HCT116 (cell line): ENCODE measurements at regions not wholly inside any gene's neighbourhood (a gene's known extent, or its start where the extent isn't known, plus 50 kb on each side); places are given as distances from the start of the nearest gene placed in this dataset.

Source experiments
- ATAC-seq: fragments of 200-7000 bp; cut with Tn5 transposase; 2 replicates; pipeline ENCODE4 v1.9.1; 2020; ENCODE audit warnings: mild to moderate bottlenecking, moderate library complexity
- BruUV-seq: library from RNA; stranded (reverse); fragments of 400-500 nt; replicated peaks from 2 replicates; lab custom pipeline; 2021; lab: Mats Ljungman, UMichigan
- CTCF ChIA-PET: fragments of 300-600 bp; sonication (Branson Sonifier 250); formaldehyde crosslinking; loops from one replicate; lab custom pipeline; 2021; ENCODE audit warnings: antibody characterized with exemption; lab: Charles Lee
- POLR2A ChIA-PET: fragments of 300-600, 350-600 bp; sonication (Branson Sonifier 250); formaldehyde crosslinking; loops from one replicate; lab custom pipeline; 2021; ENCODE audit warnings: antibody characterized with exemption; lab: Charles Lee
- RAD21 ChIA-PET, 2 experiments: fragments of 300-600 bp; sonication (Branson Sonifier 250); formaldehyde crosslinking; loops; one replicate each; lab custom pipeline; 2023; ENCODE audit warnings: low total read pairs in 2 of 2; ENCODE audit not compliant: uncharacterized antibody in 2 of 2, unreplicated experiment in 2 of 2, low non-redundant PET in 1 of 2; lab: Charles Lee
- DNase-seq: peaks from one replicate; pipeline ENCODE4 v3.0.0-alpha.2; 2010; ENCODE audit warnings: low read depth, low spot score
- H2AFZ ChIP-seq: fragments of 200-600 bp; shearing (Covaris generic), sonication (generic); 2 replicates; pipeline ENCODE4 v1.6.1; 2017; ENCODE audit warnings: low read depth, mixed run types, mixed read lengths, antibody characterized with exemption, low read length; ENCODE audit not compliant: poor library complexity, severe bottlenecking
- H3K27ac ChIP-seq: 2 replicates; pipeline ENCODE4 v1.5.1; 2012; ENCODE audit warnings: low read depth, low read length
- H3K27me3 ChIP-seq: fragments of 200-600 bp; sonication (generic); 2 replicates; pipeline ENCODE4 v1.6.1; 2016; ENCODE audit warnings: mixed run types, low read length, mixed read lengths; ENCODE audit not compliant: insufficient read depth
- H3K36me3 ChIP-seq, 2 experiments: fragments of 200-500 bp in 1 of 2; fragments of 200-600 bp in 1 of 2; sonication (Bioruptor generic) in 1 of 2; sonication (generic) in 1 of 2; 2 replicates each; pipeline versions ENCODE4 v1.5.1 to v1.6.1; 2014 to 2016; ENCODE audit warnings: low read length in 2 of 2, inconsistent platforms in 1 of 2, mixed read lengths in 1 of 2, mixed run types in 1 of 2; ENCODE audit not compliant: insufficient read depth in 2 of 2, control insufficient read depth in 1 of 2
- H3K4me1 ChIP-seq, 2 experiments: fragments of 200-600 bp in 1 of 2; sonication (generic) in 1 of 2; 2 replicates each; pipeline versions ENCODE4 v1.5.1 to v1.6.1; 2012 to 2017; ENCODE audit warnings: low read length in 2 of 2, inconsistent platforms in 1 of 2, mild to moderate bottlenecking in 1 of 2, mixed read lengths in 1 of 2, mixed run types in 1 of 2, moderate library complexity in 1 of 2; ENCODE audit not compliant: insufficient read depth in 2 of 2, control insufficient read depth in 1 of 2
- H3K4me2 ChIP-seq: fragments of 200-600 bp; sonication (generic); 2 replicates; pipeline ENCODE4 v1.6.1; 2017; ENCODE audit warnings: mixed run types, low read length, mixed read lengths
- H3K4me3 ChIP-seq, 2 experiments: fragments of 200-600 bp in 1 of 2; sonication (generic) in 1 of 2; replicated peaks in 1 of 2; 2 replicates each; pipeline ENCODE4 v1.5.1; 2011 to 2016; ENCODE audit warnings: low read length in 2 of 2, control low read depth in 1 of 2, low read depth in 1 of 2, mild to moderate bottlenecking in 1 of 2, mixed read lengths in 1 of 2, mixed run types in 1 of 2
- H3K79me2 ChIP-seq: fragments of 200-600 bp; sonication (generic); 2 replicates; pipeline ENCODE4 v1.6.1; 2017; ENCODE audit warnings: mild to moderate bottlenecking, mixed run types, low read length, moderate library complexity, mixed read lengths; ENCODE audit not compliant: insufficient read depth
- H3K9ac ChIP-seq: fragments of 200-600 bp; sonication (generic); 2 replicates; pipeline ENCODE4 v1.6.1; 2016; ENCODE audit warnings: low read length, mixed read lengths
- H3K9me2 ChIP-seq: fragments of 200-600 bp; sonication (generic), shearing (Covaris generic); 2 replicates; pipeline ENCODE4 v1.6.1; 2017; ENCODE audit warnings: mixed run types, mild to moderate bottlenecking, moderate library complexity; ENCODE audit not compliant: insufficient read depth
- H3K9me3 ChIP-seq, 2 experiments: fragments of 200-500 bp in 1 of 2; fragments of 200-600 bp in 1 of 2; sonication (Bioruptor generic) in 1 of 2; sonication (generic) in 1 of 2; 2 replicates each; pipeline ENCODE4 v1.6.1; 2014 to 2017; ENCODE audit warnings: low read length in 2 of 2, mixed read lengths in 2 of 2, inconsistent platforms in 1 of 2, low read depth in 1 of 2, mild to moderate bottlenecking in 1 of 2, mixed run types in 1 of 2, moderate library complexity in 1 of 2; ENCODE audit not compliant: control insufficient read depth in 1 of 2, insufficient read depth in 1 of 2
- H4K20me1 ChIP-seq: fragments of 200-600 bp; sonication (generic), shearing (Covaris generic); 2 replicates; pipeline ENCODE4 v1.6.1; 2017; ENCODE audit warnings: mixed run types, mild to moderate bottlenecking, moderate library complexity; ENCODE audit not compliant: insufficient read depth
- ATF3 ChIP-seq: IDR thresholded peaks from 2 replicates; pipeline ENCODE4 v1.6.1; 2012
- CBX3 ChIP-seq: IDR thresholded peaks from 2 replicates; pipeline ENCODE4 v1.6.1; 2012; ENCODE audit warnings: low read depth
- CEBPB ChIP-seq: IDR thresholded peaks from 2 replicates; pipeline ENCODE4 v1.6.1; 2012; ENCODE audit warnings: low read depth
- EZH2 ChIP-seq: fragments of 200-600 bp; sonication (generic); IDR thresholded peaks from 2 replicates; pipeline ENCODE4 v1.6.1; 2017; ENCODE audit warnings: antibody characterized with exemption, mixed run types
- EZH2phosphoT487 ChIP-seq: fragments of 200-600 bp; IDR thresholded peaks from 2 replicates; pipeline ENCODE4 v1.6.1; 2018; ENCODE audit warnings: antibody characterized with exemption, borderline replicate concordance
- FOSL1 ChIP-seq: IDR thresholded peaks from 2 replicates; pipeline ENCODE4 v1.6.1; 2012; ENCODE audit warnings: low read depth
- MAX ChIP-seq: IDR thresholded peaks from 2 replicates; pipeline ENCODE4 v1.6.1; 2012
- POLR2AphosphoS5 ChIP-seq: IDR thresholded peaks from 2 replicates; pipeline ENCODE4 v1.6.1; 2011; ENCODE audit warnings: mild to moderate bottlenecking, low read depth, low read length, moderate library complexity
- RAD21 ChIP-seq: IDR thresholded peaks from 2 replicates; pipeline ENCODE4 v1.6.1; 2012; ENCODE audit warnings: low read depth, mild to moderate bottlenecking
- SIN3A ChIP-seq: IDR thresholded peaks from 2 replicates; pipeline ENCODE4 v1.6.1; 2012; ENCODE audit warnings: low read depth
- SP1 ChIP-seq: IDR thresholded peaks from 2 replicates; pipeline ENCODE4 v1.6.1; 2012; ENCODE audit warnings: low read depth
- TCF7L2 ChIP-seq: IDR thresholded peaks from 2 replicates; pipeline ENCODE4 v1.7.0; 2011; ENCODE audit warnings: borderline replicate concordance, inconsistent platforms; ENCODE audit not compliant: insufficient read depth, insufficient read length; ENCODE audit errors: extremely low read depth
- YY1 ChIP-seq: IDR thresholded peaks from 2 replicates; pipeline ENCODE4 v1.6.1; 2011; ENCODE audit warnings: low read length, low read depth, moderate library complexity, mild to moderate bottlenecking; ENCODE audit not compliant: insufficient replicate concordance; ENCODE audit errors: extremely low read depth
- ZBTB33 ChIP-seq: IDR thresholded peaks from 2 replicates; pipeline ENCODE4 v1.6.1; 2011; ENCODE audit warnings: mild to moderate bottlenecking, low read length, moderate library complexity; ENCODE audit not compliant: insufficient replicate concordance; ENCODE audit errors: extremely low read depth
- ZNF274 ChIP-seq: fragments of 200-500 bp; sonication (Bioruptor generic); IDR thresholded peaks from 2 replicates; pipeline ENCODE4 v1.6.1; 2014; ENCODE audit warnings: mild to moderate bottlenecking, low read depth, low read length, inconsistent platforms
- intact Hi-C: fragments of 100-400 bp; cut with micrococcal nuclease; formaldehyde crosslinking; loops from 2 replicates; pipeline ENCODE4 v1.10.0; 2022

- no peak overlapping the region for H3K4me3 ChIP-seq
- no peak overlapping the region for H3K9ac ChIP-seq
- H2AFZ ChIP-seq, result no peak overlapping the region
- no peaks in the 10 kb centered on the region for H3K79me2 ChIP-seq
- ATAC-seq (no peak), DNase-seq (no peak)
- no peaks in the 10 kb centered on the region for H3K36me3 ChIP-seq
- peaks cover 3 to 33% of the 10 kb centered on the region in 2 experiments; a peak in 1 of 4 replicates for H3K9me3 ChIP-seq
- H3K27me3 ChIP-seq, result no peaks in the 10 kb centered on the region
- ChIA-PET RAD21 (no interaction called here), POLR2A (no interaction called here), CTCF (no interaction called here)
- H3K9me2 ChIP-seq, result no peaks in the 10 kb centered on the region
- H3K4me1 ChIP-seq, result no peaks in the 10 kb centered on the region; a peak in 1 of 4 replicates
- no peak overlapping the region for H3K27ac ChIP-seq
- H4K20me1 ChIP-seq, result no peaks in the 10 kb centered on the region
- BruUV-seq, result no TSS peak
- intact Hi-C loops, result no loop called here
- H3K4me2 ChIP-seq, result no peak overlapping the region
- TF ChIP-seq RAD21 (no peak), CBX3 (no peak), FOSL1 (no peak), POLR2AphosphoS5 (no peak), ZNF274 (no peak), YY1 (no peak), EZH2phosphoT487 (no peak), SP1 (no peak), CEBPB (no peak), SIN3A (no peak), TCF7L2 (no peak)
Measured at GRCh38 chr5:17810734-17811133, 176.5 kb downstream of the TAF11L14 start.

GRCh38 chr5:17813214-17813613 is 179.0 kb downstream of the TAF11L14 start:
- Histone ChIP-seq H3K27me3 (no peaks in the 10 kb centered on the region), H3K4me2 (no peak overlapping the region), H2AFZ (no peak overlapping the region), H4K20me1 (no peaks in the 10 kb centered on the region), H3K9me2 (no peaks in the 10 kb centered on the region), H3K9me3 (peaks cover 15 to 30% of the 10 kb centered on the region in 2 experiments; a peak in 2 of 4 replicates), H3K27ac (no peak overlapping the region), H3K79me2 (no peaks in the 10 kb centered on the region), H3K4me1 (no peaks in the 10 kb centered on the region), H3K9ac (no peak overlapping the region), H3K36me3 (no peaks in the 10 kb centered on the region), H3K4me3 (no peak overlapping the region)
- CTCF ChIA-PET, result no interaction called here
- RAD21 ChIA-PET, result no interaction called here
- no peak for DNase-seq
- POLR2A ChIA-PET, result no interaction called here
- BruUV-seq, result no TSS peak
- ATAC-seq, result no peak
- intact Hi-C loops, result no loop called here
- TF ChIP-seq MAX, result no peak
- TF ChIP-seq ZNF274, result no peak
- no peak for TF ChIP-seq ATF3
- no peak for TF ChIP-seq CBX3
- TF ChIP-seq EZH2, result no peak
- no peak for TF ChIP-seq ZBTB33
- no peak for TF ChIP-seq TCF7L2
- no peak for TF ChIP-seq SIN3A
- TF ChIP-seq CEBPB, result no peak
- TF ChIP-seq SP1, result no peak
- no peak for TF ChIP-seq POLR2AphosphoS5
